NCI-H2029 treated with DMSO at 0.1 percent for 48 hours (cell line): ENCODE measurements at regions not wholly inside any gene's neighbourhood (a gene's known extent, or its start where the extent isn't known, plus 50 kb on each side); places are given as distances from the start of the nearest gene placed in this dataset.
"Not testable (repeated sequence)": the region's sequence is repeated elsewhere in the genome, so short reads cannot be mapped to it uniquely, and the experiment has no call there.

ENCODE experiments used
- DNase-seq: peaks from one replicate; lab custom pipeline; 2025; lab: John Stamatoyannopoulos, UW

- no peak for DNase-seq
Measured at GRCh38 chr4:18458465-18458864, 436.9 kb upstream of the LCORL start.

GRCh38 chr4:18454349-18454748, 432.8 kb upstream of the LCORL start:
- DNase-seq = no peak

- no peak for DNase-seq
Measured at GRCh38 chr4:18445110-18445509, 423.6 kb upstream of the LCORL start.

- no peak for DNase-seq
Measured at GRCh38 chr4:18444206-18444605, 422.7 kb upstream of the LCORL start.

GRCh38 chr4:18442957-18443356, 421.4 kb upstream of the LCORL start:
- DNase-seq = no peak

- DNase-seq = no peak
Measured at GRCh38 chr4:18441676-18442075, 420.1 kb upstream of the LCORL start.

GRCh38 chr4:18441203-18441590, 419.6 kb upstream of the LCORL start:
- DNase-seq = no peak

GRCh38 chr4:18440527-18441202, 419.1 kb upstream of the LCORL start:
- no peak for DNase-seq

- no peak for DNase-seq
Measured at GRCh38 chr4:18439311-18439710, 417.8 kb upstream of the LCORL start.

- DNase-seq = no peak
Measured at GRCh38 chr4:18435781-18436180, 414.2 kb upstream of the LCORL start.

- no peak for DNase-seq
Measured at GRCh38 chr4:18422685-18423084, 401.1 kb upstream of the LCORL start.

GRCh38 chr4:18421519-18421918, 400.0 kb upstream of the LCORL start:
- no peak for DNase-seq

GRCh38 chr4:18419780-18420179, 398.2 kb upstream of the LCORL start:
- no peak for DNase-seq

- DNase-seq = not testable (repeated sequence)
Measured at GRCh38 chr4:18418195-18418898, 396.8 kb upstream of the LCORL start.

- DNase-seq = not testable (repeated sequence)
Measured at GRCh38 chr4:18417651-18418050, 396.1 kb upstream of the LCORL start.

GRCh38 chr4:18406264-18406663, 384.7 kb upstream of the LCORL start:
- no peak for DNase-seq

- no peak for DNase-seq
Measured at GRCh38 chr4:18405054-18405453, 383.5 kb upstream of the LCORL start.

- no peak for DNase-seq
Measured at GRCh38 chr4:18404642-18405041, 383.1 kb upstream of the LCORL start.

GRCh38 chr4:18403327-18403726, 381.8 kb upstream of the LCORL start:
- DNase-seq = no peak

GRCh38 chr4:18401868-18402267, 380.3 kb upstream of the LCORL start:
- DNase-seq = no peak

- no peak for DNase-seq
Measured at GRCh38 chr4:18401425-18401824, 379.9 kb upstream of the LCORL start.

- no peak for DNase-seq
Measured at GRCh38 chr4:18398661-18399060, 377.1 kb upstream of the LCORL start.

GRCh38 chr4:18397681-18398390, 376.3 kb upstream of the LCORL start:
- no peak for DNase-seq
